ENCODE measurements at regions not wholly inside any gene's neighbourhood (a gene's known extent, or its start where the extent isn't known, plus 50 kb on each side); places are given as distances from the start of the nearest gene placed in this dataset.

DNA sequence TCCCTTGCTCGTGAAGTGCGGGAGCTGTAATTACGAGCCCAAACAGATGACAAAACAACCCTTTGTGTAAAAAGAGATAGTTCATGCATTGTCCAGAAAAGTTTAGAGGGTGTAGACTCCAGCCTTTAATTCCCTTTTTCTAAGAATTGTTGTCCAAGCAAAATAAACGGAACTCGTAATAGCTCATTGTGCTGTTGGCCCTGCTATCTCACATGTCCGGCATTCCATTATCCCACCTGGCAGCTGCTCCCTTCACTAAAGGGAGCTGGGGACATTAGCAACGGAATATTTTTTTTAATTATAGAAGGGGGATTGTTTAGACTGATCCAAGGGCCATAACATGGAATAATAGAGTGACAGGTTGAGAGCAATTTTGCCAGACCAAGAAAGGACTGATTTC, 277.5 kb upstream of the TBX3 start:
- no peak for TF ChIP-seq ZNF274 (IDR thresholded peaks at IDR 0.05; ENCODE audit: low read depth, low read length)
- no peak for TF ChIP-seq SUZ12 (IDR thresholded peaks at IDR 0.05; ENCODE audit: extremely low read depth, insufficient read depth, insufficient read length)

Data from NT2/D1 (cell line).